OCI-LY3 (cell line): ENCODE measurements at regions not wholly inside any gene's neighbourhood (a gene's known extent, or its start where the extent isn't known, plus 50 kb on each side); places are given as distances from the start of the nearest gene placed in this dataset.

Experiments
- H2AFZ ChIP-seq: fragments of 200-600, 300-600 bp; shearing (Covaris generic); 2 replicates; pipeline ENCODE4 v1.6.0; 2014; ENCODE audit warnings: antibody characterized with exemption, low read depth, low read length
- H3K27ac ChIP-seq: fragments of 200-600, 300-600 bp; sonication (generic); 2 replicates; pipeline ENCODE4 v1.5.1; 2014; ENCODE audit warnings: mild to moderate bottlenecking, low read length, moderate library complexity, mixed read lengths
- H3K27me3 ChIP-seq: fragments of 200-600, 300-600 bp; sonication (generic); 2 replicates; pipeline ENCODE4 v1.6.1; 2014; ENCODE audit warnings: low read depth, low read length, mixed read lengths
- H3K36me3 ChIP-seq: fragments of 200-600, 300-600 bp; sonication (generic); replicated peaks from 2 replicates; pipeline ENCODE3; 2014; ENCODE audit warnings: low read depth, low read length, mixed read lengths
- H3K4me1 ChIP-seq: fragments of 300-600, 200-600 bp; sonication (generic); 2 replicates; pipeline ENCODE4 v1.6.1; 2014; ENCODE audit warnings: low read length, mixed read lengths
- H3K4me2 ChIP-seq: fragments of 200-600, 300-600 bp; sonication (generic); 2 replicates; pipeline ENCODE4 v1.6.1; 2014; ENCODE audit warnings: low read length, mixed read lengths
- H3K4me3 ChIP-seq: fragments of 300-600, 200-600 bp; sonication (generic); 2 replicates; pipeline ENCODE4 v1.5.1; 2014; ENCODE audit warnings: antibody characterized with exemption, mild to moderate bottlenecking, low read length, moderate library complexity
- H3K79me2 ChIP-seq: fragments of 300-600, 200-600 bp; shearing (Covaris generic); 2 replicates; pipeline ENCODE4 v1.6.1; 2014; ENCODE audit warnings: mild to moderate bottlenecking, low read length, mixed read lengths
- H3K9ac ChIP-seq: fragments of 300-600, 200-600 bp; shearing (Covaris generic); 2 replicates; pipeline ENCODE4 v1.6.0; 2014; ENCODE audit warnings: mild to moderate bottlenecking, low read length, moderate library complexity
- H3K9me3 ChIP-seq: fragments of 200-600, 300-600 bp; shearing (Covaris generic); 2 replicates; pipeline ENCODE4 v1.6.1; 2014; ENCODE audit warnings: low read length, mixed read lengths; ENCODE audit not compliant: insufficient read depth
- H4K20me1 ChIP-seq: fragments of 200-600, 300-600 bp; sonication (generic); 2 replicates; pipeline ENCODE4 v1.6.1; 2016; ENCODE audit warnings: low read length, mixed read lengths; ENCODE audit not compliant: insufficient read depth
- CTCF ChIP-seq: fragments of 200-600, 300-600 bp; sonication (generic); IDR thresholded peaks from 2 replicates; pipeline ENCODE4 v1.5.1; 2014; ENCODE audit warnings: antibody characterized with exemption, low read length, low read depth
- EZH2phosphoT487 ChIP-seq: fragments of 200-600 bp; shearing (Covaris generic); IDR thresholded peaks from 2 replicates; pipeline ENCODE4 v1.6.1; 2018; ENCODE audit warnings: antibody characterized with exemption, mixed run types, low read depth

- H3K4me3 ChIP-seq = no peak overlapping the region
- no peaks in the 10 kb centered on the region for H3K9me3 ChIP-seq
- H3K4me1 ChIP-seq = peaks cover 4% of the 10 kb centered on the region
- H3K27ac ChIP-seq = no peak overlapping the region
- no peaks in the 10 kb centered on the region for H3K79me2 ChIP-seq
- H3K27me3 ChIP-seq = no peaks in the 10 kb centered on the region
- H3K36me3 ChIP-seq = peaks cover 4% of the 10 kb centered on the region
- H2AFZ ChIP-seq = no peak overlapping the region
- no peak overlapping the region for H3K4me2 ChIP-seq
- no peak for TF ChIP-seq CTCF
- H4K20me1 ChIP-seq = no peaks in the 10 kb centered on the region
- no peak overlapping the region for H3K9ac ChIP-seq
Measured at GRCh38 chr14:96944297-96944696, 147.1 kb downstream of the VRK1 start.

- Histone ChIP-seq H3K4me2 (no peak overlapping the region), H3K36me3 (peaks cover 4% of the 10 kb centered on the region), H3K4me1 (peaks cover 10% of the 10 kb centered on the region), H4K20me1 (no peaks in the 10 kb centered on the region), H3K27me3 (no peaks in the 10 kb centered on the region), H3K4me3 (no peak overlapping the region), H2AFZ (no peak overlapping the region), H3K79me2 (no peaks in the 10 kb centered on the region), H3K27ac (no peak overlapping the region), H3K9ac (no peak overlapping the region), H3K9me3 (no peaks in the 10 kb centered on the region)
- TF ChIP-seq CTCF (no peak), EZH2phosphoT487 (no peak)
Measured at GRCh38 chr14:96945721-96946120, 148.5 kb downstream of the VRK1 start.

- H4K20me1 ChIP-seq = no peaks in the 10 kb centered on the region
- H3K27ac ChIP-seq = no peak overlapping the region
- no peaks in the 10 kb centered on the region for H3K79me2 ChIP-seq
- H3K4me2 ChIP-seq = no peak overlapping the region
- no peaks in the 10 kb centered on the region for H3K9me3 ChIP-seq
- H3K9ac ChIP-seq = no peak overlapping the region
- H3K27me3 ChIP-seq = no peaks in the 10 kb centered on the region
- peaks cover 10% of the 10 kb centered on the region for H3K4me1 ChIP-seq
- TF ChIP-seq CTCF (no peak), EZH2phosphoT487 (no peak)
- H3K36me3 ChIP-seq = peaks cover 6% of the 10 kb centered on the region
- H3K4me3 ChIP-seq = no peak overlapping the region
- H2AFZ ChIP-seq = no peak overlapping the region
Measured at GRCh38 chr14:96949594-96949993, 152.4 kb downstream of the VRK1 start.

- no peaks in the 10 kb centered on the region for H3K9me3 ChIP-seq
- H4K20me1 ChIP-seq = no peaks in the 10 kb centered on the region
- no peak overlapping the region for H3K27ac ChIP-seq
- no peaks in the 10 kb centered on the region for H3K79me2 ChIP-seq
- peaks cover 10% of the 10 kb centered on the region for H3K4me1 ChIP-seq
- H3K36me3 ChIP-seq = peaks cover 2% of the 10 kb centered on the region
- H3K4me2 ChIP-seq = no peak overlapping the region
- no peak overlapping the region for H2AFZ ChIP-seq
- no peak for TF ChIP-seq EZH2phosphoT487
- no peak for TF ChIP-seq CTCF
- H3K4me3 ChIP-seq = no peak overlapping the region
- H3K9ac ChIP-seq = no peak overlapping the region
- no peaks in the 10 kb centered on the region for H3K27me3 ChIP-seq
Measured at GRCh38 chr14:96951511-96951910, 154.3 kb downstream of the VRK1 start.
